Stimulated activated CD4-positive, alpha-beta T cell treated with anti-CD3 and anti-CD28 coated beads, Interleukin-4, amount 100 ng/mL, for 48 hours (primary cell): ENCODE measurements at regions not wholly inside any gene's neighbourhood (a gene's known extent, or its start where the extent isn't known, plus 50 kb on each side); places are given as distances from the start of the nearest gene placed in this dataset.

Experiments used
- DNase-seq, 2 donors: peaks; one replicate each; pipeline ENCODE4 v3.0.0-alpha.2; 2020; ENCODE audit warnings: low read depth in 2 of 2

DNA sequence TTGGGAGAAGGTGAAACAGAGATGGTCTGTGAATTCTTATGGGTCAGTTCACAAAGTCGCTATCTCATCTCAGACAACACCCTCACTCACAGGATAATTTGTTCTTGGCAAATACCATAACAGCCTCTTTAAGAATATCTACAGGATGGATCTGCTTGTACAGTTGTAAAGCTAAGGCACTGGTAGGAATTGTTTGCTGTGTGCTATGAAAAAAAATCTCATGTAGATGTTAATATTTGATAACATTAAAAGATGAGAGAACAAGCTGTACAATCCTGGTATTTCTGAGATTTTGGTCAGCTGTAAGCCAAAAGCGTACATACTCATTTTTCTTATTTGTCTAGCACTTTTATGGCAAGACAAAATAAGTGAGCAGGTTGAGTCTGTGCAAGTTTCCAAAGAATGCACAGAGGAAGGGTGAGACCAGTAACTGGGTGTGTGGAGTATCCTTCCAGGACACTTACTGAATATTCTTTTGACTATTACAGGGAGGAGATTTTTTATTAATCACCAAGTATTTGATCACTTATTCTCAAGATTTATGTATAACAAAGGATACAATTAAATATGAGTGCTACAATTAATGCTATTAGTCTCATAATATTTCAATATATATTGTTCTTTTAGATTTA, 814.5 kb upstream of the MIR17HG start:
- no peak for DNase-seq

DNA sequence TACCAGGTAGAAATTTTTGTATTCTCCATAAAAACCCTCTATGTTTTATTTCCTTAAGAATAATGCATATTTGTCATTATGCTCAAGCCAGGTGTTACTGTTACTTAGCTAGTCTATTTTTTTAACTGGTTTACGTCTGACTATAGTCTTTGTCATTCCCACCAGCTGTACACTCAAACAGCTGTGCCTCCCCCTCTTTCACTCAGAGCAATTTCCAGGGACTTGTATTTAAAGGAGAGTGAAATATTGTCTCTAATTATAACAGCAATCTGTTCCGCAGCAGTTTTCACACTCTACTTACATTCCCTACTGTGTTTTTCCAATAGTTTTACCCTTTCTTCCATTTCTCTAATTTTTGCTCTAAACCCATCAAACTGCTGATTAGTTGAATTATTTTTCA, 813.6 kb upstream of the MIR17HG start:
- no peak for DNase-seq

DNA sequence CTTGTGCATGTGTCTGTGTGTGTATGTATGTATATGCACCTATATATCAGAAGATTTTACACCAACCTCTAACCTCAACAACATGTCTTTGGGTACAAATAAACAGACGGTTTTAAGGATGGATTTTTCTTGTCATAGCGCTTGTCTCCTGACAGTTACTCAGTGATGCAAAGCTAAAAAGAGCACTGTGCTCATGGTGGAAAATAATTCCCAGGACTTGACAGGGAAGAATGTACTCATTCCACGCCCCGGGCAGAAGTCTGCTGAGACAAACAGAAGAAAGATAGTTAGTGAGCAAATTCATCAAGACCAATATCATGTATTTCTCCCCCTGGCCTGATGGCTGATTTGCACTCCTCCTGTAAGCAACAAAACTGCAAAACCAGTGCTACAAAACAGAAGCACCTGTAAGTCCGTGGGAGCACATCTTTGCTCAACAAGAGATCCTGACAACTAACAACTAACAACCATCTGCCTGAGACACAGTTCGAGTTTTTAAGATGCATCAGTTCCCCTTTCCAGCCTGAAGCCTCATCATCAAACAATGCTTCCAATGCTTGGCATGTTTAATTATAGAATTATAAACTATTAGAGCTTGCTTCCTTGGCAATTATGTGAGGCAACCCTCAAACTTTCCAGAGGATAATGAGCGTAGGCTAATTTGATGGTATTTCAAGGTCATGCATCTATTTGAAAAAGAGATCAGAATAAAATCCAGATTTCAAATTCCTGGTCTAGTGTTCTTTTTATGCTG, 812.7 kb upstream of the MIR17HG start:
- DNase-seq, result no peak

DNA sequence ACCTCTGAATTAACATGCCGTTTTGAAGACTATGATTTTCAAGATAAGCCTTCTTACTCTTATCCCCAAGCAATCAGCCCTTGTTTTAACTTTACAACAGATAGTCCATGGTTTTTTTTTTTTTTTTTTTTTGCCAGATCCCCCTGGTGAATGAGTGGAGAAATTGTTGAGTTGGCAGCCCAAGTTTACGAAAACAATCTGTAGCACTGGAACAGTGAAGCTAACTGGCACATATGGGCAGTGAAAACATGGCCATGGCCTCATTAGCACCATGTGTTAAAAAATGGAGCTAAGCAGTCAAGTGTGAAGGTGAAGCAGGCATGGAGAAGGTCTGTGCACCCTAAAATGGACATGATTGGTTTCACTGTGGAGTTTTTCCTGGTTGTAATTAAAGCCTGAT, 812.1 kb upstream of the MIR17HG start:
- DNase-seq, result no peak

DNA sequence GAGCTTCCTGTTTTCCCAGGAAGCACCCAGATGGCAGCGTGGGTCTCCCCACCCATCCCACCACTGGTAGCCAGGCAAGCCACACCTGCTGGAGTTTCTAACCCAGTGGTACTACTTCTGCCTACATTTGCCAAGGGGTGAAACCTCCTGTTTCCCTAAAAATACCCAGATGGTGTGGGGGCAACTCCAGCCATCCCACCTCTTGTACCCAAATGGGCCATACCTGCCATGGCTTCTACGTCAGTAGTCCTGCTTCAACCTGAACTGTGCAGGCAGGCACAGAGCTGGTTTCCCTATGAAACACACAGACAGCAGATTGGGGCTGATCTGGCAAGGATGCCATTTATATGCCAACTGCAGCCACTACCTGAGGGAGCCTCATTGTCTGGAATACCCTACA, 809.4 kb upstream of the MIR17HG start:
- no peak for DNase-seq

DNA sequence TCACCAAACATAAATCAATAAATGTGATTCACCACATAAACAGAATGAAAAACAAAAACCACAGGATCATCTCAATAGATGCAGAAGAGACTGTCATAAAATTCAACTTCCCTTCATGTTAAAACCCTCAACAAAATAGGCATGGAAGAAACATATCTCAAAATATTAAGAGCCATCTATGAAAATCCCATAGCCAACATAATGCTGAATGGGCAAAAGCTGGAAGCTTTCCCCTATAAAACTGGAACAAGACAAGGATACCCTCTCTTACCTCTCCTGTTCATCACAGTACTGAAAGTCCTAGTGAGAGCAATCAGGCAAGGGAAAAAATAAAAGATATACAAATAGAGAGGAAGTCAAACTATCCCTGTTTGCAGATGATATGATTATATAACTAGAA, 806.1 kb upstream of the MIR17HG start:
- no peak for DNase-seq

DNA sequence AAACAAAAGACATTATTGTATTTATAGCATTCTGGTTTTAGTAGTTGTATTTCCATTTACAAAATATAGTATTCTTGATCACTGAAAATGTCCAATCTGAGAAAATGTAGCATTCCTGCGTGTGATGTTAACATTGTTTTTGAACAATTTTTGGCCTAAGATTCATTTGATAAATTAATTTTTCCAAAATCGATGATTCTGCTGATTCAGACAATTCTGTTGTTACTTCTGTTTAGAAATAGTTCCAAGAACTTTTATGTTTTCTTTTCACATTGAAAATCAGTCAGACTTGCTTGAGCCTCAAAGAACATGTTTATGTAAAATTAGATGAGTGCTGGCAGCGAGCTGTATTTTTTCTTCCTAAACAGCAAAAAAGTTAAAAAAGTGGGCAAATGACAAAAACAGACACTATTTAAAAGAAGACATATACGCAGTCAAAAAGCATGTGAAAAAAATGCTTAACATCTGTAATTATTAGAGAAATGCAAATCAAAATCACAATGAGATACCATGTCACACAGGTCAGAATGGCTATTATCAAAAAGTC, 804.5 kb upstream of the MIR17HG start:
- DNase-seq, result no peak

DNA sequence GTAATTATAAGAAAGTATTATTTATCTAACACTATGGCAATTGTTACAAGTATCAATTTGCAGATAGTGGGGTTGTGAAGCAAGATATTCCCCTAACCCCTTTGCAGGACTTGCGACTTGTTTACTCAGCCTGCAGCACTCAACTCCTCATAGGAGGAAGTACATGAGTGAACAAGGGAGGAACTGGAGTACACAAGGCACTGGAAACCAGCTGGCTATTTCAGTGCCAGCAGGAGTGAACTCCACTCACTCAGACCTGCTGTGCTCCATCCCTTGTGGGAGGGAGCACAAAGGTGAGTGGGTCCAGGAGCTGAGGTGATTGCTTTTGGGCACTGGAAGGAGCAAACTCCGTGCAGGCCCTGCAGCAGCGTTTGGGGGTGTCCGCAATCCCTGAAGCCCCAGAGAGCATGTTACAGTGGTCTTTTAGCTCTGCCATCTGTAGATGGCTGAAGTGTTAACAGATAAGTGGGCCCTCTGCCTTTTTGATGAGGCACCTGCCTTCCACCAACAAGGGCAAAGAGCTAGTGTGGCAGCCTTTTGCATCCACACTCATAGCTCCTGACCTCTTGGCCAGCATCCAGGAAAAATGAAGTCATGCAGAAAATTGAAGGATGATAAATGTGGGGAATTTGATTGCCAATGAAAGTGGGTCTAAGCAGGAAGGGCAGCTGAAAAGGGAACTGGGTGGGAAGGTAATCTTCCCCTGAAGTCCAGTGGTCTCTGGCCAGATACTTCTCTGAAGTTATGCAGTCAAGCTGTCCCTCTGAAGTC, 802.2 kb upstream of the MIR17HG start:
- no peak for DNase-seq

DNA sequence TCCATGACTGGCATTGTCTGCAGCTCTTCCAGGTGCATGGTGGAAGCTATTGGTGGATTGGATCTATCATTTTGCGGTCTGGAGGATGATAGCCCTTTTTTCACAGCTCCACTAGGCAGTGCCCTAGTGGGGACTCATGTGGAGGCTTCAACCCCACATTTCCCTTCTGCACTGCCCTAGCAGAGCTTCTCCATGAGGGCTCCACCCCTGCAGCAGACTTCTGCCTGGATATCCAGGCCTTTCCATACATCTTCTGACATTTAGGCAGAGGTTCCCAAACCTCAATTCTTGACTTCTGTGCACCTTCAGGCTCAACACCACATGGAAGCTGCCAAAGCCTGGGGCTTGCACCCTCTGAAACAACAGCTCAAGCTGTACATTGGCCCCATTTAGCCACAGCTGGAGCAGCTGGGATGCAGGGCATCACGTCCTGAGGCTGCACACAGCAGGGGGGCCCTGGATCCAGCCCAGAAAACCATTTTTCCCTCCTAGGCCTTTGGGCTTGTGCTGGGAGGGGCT, 800.2 kb upstream of the MIR17HG start:
- no peak for DNase-seq

DNA sequence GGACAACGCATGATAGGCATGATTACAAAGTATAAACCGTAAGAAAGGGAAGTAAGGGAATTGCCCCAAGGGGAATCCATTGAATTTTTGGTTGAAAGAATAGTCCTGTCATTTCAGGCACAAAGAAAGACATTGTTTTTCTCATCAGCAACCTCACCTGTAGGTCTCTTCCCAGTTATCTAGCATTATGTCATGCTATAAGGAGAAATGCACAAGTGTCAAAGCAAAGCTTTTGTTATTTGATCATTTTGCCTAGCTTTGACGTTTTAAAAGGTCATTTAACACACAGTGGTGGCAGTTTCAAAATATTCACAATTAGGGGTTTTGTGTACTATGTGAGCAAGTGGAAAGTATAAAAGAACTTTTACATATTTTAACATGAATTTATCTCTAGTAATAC, 796.2 kb upstream of the MIR17HG start:
- DNase-seq, result no peak

DNA sequence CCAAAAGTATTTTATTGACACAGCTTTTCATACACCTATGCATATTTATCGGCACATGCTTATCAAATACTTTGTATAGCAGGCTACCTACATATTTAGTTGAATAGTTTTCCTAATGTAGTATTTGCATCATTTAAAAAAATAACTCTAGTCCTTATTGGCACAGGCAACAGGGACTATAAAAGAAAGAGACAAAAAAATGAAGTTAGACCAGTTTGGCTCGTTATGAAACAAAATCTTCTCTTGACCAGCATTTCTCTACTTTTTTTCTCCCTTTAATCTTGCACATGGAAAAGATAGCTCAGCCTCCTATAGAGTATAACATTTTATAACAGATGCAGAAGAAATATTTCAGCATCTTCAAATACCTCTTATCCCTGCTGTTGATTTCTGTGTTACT, 794.8 kb upstream of the MIR17HG start:
- no peak for DNase-seq

DNA sequence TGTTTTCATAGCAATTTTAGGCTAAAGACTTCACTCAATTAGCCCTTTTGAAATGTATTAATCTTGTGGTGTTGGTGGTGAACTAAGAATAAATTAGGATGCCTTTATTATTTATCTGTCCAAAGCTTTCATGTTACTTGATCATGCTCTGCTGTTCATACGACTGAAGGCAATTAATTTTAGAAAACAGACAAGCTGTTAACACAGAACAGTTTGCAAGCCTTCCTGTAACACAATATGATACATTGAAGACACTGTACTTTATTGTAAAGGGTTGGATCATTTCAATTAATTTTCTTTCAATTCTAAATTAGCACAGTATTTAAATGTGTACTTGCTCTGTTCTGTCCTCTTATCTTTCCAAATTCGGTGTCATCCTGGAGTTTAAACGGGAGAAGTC, 794.3 kb upstream of the MIR17HG start:
- DNase-seq, result no peak

DNA sequence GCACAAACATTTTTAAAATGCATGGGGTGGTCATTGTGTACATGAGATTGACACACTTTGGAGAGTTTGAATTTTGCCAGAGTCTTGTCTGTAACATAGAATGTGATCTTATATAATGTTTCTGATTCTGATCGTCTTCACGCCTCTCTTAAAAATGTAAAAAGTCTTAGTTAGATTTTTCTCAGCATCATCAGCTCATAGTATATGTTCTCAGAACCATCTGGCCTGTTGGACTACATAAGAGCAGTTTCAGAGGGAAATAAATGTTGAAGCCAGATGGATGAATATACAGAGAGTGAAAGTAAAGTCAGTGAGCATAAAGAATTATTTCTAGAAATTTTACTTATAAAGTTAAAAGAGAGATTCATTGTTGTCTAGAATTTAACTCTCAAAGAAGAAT, 789.9 kb upstream of the MIR17HG start:
- DNase-seq, result no peak

DNA sequence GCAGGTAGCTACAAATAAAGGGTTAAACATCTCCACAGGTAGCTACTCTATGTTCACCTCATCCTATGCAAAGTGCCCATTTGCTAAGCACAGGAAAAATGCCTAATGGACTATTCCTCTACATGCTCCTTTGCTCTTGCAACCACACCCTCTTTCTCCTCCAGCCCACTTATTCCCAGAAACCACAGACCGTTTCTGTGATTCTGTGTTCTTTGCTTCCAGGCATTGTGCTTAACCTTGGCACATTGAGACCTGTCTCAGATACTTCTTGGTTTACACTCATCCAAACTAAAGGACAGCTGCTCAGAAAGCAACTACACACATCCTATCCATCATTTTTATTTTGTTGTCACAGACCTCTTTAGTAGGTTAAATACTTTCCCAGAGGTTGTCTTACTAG, 785.0 kb upstream of the MIR17HG start:
- DNase-seq, result no peak

DNA sequence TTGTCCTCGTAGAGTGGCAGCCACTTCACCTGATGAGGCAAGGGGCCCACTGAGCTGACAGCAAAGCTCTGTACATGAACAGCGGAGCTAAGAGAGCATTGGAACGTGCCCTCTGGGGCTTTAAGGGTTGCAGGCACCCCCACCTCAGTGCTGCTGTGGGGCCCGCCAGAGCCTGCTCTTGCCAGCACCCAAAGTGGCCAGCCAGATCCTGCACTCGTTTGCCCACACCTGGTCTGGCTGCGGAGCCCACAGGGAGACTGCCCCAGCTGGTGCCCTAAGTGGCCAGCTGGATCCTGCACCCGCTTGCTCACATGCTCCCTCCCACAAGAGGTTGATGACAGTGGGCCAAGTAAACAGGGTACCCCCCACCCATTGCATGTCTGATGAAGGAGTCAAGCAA, 783.4 kb upstream of the MIR17HG start:
- DNase-seq, result no peak

DNA sequence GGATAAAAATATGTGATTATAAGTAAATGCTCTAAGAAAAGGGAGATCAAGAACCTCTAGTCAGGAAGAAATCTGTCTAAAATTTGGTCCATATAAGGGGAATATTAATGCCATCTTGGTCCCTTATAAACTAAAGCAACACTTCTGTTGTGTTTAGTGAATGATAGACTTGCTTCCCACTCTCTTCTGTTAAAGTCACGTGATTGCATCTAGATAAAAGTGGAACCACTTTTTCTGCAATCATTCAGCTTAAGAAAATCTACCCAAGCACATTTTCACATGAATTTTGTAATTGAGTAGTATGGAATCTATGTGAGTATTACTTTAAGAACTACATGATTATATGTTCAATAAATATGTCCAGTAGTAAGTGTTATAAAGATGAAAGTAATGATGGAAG, 782.9 kb upstream of the MIR17HG start:
- DNase-seq, result no peak

DNA sequence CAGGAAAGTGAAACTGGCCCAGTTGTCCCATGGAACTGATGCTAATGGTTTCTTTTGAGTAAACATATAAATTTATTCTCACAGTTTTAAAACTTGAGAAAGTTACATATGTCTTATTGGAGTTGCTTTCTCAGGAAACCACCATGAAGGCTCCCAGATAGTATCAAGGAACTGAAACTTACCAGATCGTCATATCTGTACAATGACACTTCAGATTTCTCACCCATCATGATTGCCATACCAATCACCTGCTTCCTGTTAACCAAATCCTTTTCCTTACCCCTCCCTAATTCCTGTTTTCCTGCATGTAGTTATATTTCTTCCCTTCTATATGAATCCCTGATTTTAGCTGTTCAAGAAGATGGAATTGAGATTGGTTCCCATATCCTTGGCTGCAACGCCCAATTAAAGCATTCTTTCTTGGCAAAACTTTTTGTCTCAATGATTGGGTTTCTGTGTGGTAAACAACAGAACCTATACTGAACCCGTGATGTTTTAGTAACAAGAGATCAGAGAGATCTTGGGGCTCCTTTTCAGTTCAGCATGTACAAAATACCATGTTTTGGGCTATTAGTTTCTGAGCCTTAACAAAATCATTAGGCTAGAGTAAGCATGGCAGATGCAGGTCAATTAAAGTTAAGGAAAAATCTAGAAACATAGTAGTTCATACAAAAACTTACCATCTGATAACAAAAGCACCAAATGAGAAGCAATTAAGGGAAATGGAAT, 781.3 kb upstream of the MIR17HG start:
- DNase-seq, result no peak

DNA sequence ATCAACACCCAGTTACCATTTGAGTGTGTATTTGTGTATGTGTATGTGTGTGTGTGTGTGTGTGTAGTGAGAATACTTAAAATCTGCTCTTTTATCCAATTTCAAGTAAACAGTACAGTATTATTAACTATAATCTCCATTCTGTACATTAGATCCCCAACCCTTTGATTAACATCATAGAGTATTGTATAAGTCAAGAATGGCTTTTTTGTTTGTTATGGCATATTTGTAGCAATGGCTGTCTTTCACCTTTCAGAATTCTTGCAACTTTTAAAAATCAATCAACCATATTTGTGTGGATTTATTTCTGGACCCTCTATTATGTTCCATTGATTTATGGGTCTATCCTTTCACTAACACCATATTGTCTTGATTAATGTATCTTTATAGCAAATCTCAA, 779.3 kb upstream of the MIR17HG start:
- no peak for DNase-seq

DNA sequence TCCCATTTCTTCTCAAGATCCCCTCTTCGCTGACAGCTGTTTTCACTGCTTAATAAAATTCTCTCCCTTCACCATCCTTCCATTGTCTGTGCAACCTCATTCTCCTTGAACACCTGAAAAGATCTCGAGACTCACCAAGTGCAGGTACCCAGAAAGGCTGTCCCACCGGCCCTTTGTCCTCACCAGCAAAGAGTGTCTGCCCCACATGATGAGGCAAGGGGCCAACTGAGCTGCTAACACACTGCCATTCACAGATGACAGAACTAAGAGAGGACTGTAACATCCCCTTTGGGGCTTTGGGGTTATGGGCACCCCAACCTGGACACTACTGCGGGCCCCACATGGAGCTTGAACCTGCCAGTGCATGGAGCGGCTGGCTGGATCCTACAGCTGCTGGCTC, 771.4 kb upstream of the MIR17HG start:
- no peak for DNase-seq

DNA sequence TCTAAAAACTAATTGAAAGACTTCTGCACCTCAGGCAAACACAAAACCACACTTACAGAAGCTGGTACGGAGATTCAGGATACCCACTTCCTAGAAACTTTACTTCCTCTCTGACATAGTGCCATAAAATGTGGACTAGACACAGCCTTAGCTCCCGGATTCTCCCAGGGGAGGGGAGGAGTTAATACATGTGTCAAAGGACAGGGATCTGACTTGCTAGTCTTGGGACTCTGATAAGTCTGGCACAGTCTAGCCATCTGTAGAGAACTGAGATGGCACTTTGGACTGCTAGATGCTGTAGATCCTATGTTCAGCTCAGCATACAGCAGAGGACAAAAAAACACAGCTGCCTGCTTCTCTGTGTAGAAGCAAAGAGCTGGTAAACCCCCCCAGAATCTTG, 769.8 kb upstream of the MIR17HG start:
- no peak for DNase-seq

DNA sequence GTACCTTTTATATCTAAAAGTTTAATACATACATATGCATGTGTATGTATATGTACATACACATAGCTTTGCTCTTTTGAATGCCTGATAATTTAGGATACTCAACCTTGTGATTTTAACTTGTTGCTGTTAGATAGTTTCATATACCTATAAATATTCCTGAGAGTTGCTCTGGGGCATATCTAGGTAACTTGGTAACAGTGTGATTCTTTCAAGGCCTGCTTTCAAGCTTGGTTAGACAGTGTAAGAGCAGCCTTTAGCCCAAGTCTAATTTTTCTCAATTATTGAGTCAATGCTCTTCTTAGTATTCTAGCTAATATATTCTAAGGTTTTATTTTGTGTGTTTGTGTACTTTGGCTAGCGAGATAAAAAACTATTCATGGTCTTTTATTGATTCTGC, 762.1 kb upstream of the MIR17HG start:
- no peak for DNase-seq
